HG03469 (cell line): ENCODE measurements at regions not wholly inside any gene's neighbourhood (a gene's known extent, or its start where the extent isn't known, plus 50 kb on each side); places are given as distances from the start of the nearest gene placed in this dataset.
"Not testable (repeated sequence)": the region's sequence is repeated elsewhere in the genome, so short reads cannot be mapped to it uniquely, and the experiment has no call there.

ENCODE experiments used
- ATAC-seq: cut with Tn5 transposase; IDR thresholded peaks from one replicate; pipeline ENCODE4 v1.9.1; 2021; ENCODE audit warnings: mild to moderate bottlenecking, moderate library complexity, moderate number of reproducible peaks; ENCODE audit not compliant: unreplicated experiment

GRCh38 chr1:182331387-182331786 lies 60.2 kb downstream of the GLUL start:
- ATAC-seq, result no peak

GRCh38 chr1:182330303-182330702 lies 61.3 kb downstream of the GLUL start:
- no peak for ATAC-seq

- no peak for ATAC-seq
Measured at GRCh38 chr1:182329471-182329870, 62.1 kb downstream of the GLUL start.

GRCh38 chr1:182328591-182328990 lies 63.0 kb downstream of the GLUL start:
- ATAC-seq, result no peak

GRCh38 chr1:182325339-182325738 lies 66.3 kb downstream of the GLUL start:
- ATAC-seq, result no peak

GRCh38 chr1:182321532-182321931 lies 70.1 kb downstream of the GLUL start:
- not testable (repeated sequence) for ATAC-seq

- ATAC-seq, result no peak
Measured at GRCh38 chr1:182317611-182318161, 73.9 kb downstream of the GLUL start.

GRCh38 chr1:182316454-182316853 lies 75.1 kb downstream of the GLUL start:
- not testable (repeated sequence) for ATAC-seq

GRCh38 chr1:182315167-182315556 lies 76.4 kb downstream of the GLUL start:
- ATAC-seq, result no peak

- ATAC-seq, result no peak
Measured at GRCh38 chr1:182309631-182310351, 81.8 kb downstream of the GLUL start.

- ATAC-seq, result no peak
Measured at GRCh38 chr1:182308826-182309225, 82.8 kb downstream of the GLUL start.

- ATAC-seq, result not testable (repeated sequence)
Measured at GRCh38 chr1:182307486-182307885, 84.1 kb downstream of the GLUL start.

GRCh38 chr1:182305861-182306260 lies 85.7 kb downstream of the GLUL start:
- no peak for ATAC-seq

- no peak for ATAC-seq
Measured at GRCh38 chr1:182304627-182305026, 87.0 kb downstream of the GLUL start.

GRCh38 chr1:182304218-182304617 lies 87.4 kb downstream of the GLUL start:
- ATAC-seq, result no peak

- ATAC-seq, result no peak
Measured at GRCh38 chr1:182303778-182304177, 87.8 kb downstream of the GLUL start.

GRCh38 chr1:182301467-182302198 lies 90.0 kb downstream of the GLUL start:
- no peak for ATAC-seq

GRCh38 chr1:182301026-182301436 lies 90.6 kb downstream of the GLUL start:
- no peak for ATAC-seq

- ATAC-seq, result no peak
Measured at GRCh38 chr1:182299728-182300616, 91.6 kb downstream of the GLUL start.

GRCh38 chr1:182299054-182299727 lies 92.4 kb downstream of the GLUL start:
- ATAC-seq, result not testable (repeated sequence)
